GM21515 (cell line): ENCODE measurements at regions not wholly inside any gene's neighbourhood (a gene's known extent, or its start where the extent isn't known, plus 50 kb on each side); places are given as distances from the start of the nearest gene placed in this dataset.

ENCODE experiments used
- ATAC-seq: cut with Tn5 transposase; IDR thresholded peaks from one replicate; pipeline ENCODE4 v1.9.1; 2021; ENCODE audit not compliant: unreplicated experiment

- no peak for ATAC-seq
These were observed 216.8 kb downstream of the TM9SF2 start for GRCh38 chr13:99717959-99718674.

GRCh38 chr13:99709134-99709533 is 207.9 kb downstream of the TM9SF2 start:
- ATAC-seq, result no peak

GRCh38 chr13:99704390-99704789 is 203.1 kb downstream of the TM9SF2 start:
- no peak for ATAC-seq

- no peak for ATAC-seq
These were observed 202.6 kb downstream of the TM9SF2 start for GRCh38 chr13:99703908-99704307.

- ATAC-seq, result no peak
These were observed 201.5 kb downstream of the TM9SF2 start for GRCh38 chr13:99702687-99703319.

- no peak for ATAC-seq
These were observed 199.2 kb downstream of the TM9SF2 start for GRCh38 chr13:99700468-99700867.

GRCh38 chr13:99698816-99699099 is 197.5 kb downstream of the TM9SF2 start:
- no peak for ATAC-seq

- ATAC-seq, result no peak
These were observed 196.9 kb downstream of the TM9SF2 start for GRCh38 chr13:99698010-99698815.

GRCh38 chr13:99695857-99696256 is 194.6 kb downstream of the TM9SF2 start:
- no peak for ATAC-seq

GRCh38 chr13:99693852-99694611 is 192.8 kb downstream of the TM9SF2 start:
- no peak for ATAC-seq

GRCh38 chr13:99693351-99693750 is 192.1 kb downstream of the TM9SF2 start:
- no peak for ATAC-seq

GRCh38 chr13:99692854-99693253 is 191.6 kb downstream of the TM9SF2 start:
- ATAC-seq, result no peak

GRCh38 chr13:99691552-99691951 is 190.3 kb downstream of the TM9SF2 start:
- ATAC-seq, result no peak

- ATAC-seq, result no peak
These were observed 189.3 kb downstream of the TM9SF2 start for GRCh38 chr13:99690426-99691174.

GRCh38 chr13:99689955-99690354 is 188.7 kb downstream of the TM9SF2 start:
- ATAC-seq, result no peak

GRCh38 chr13:99688776-99689175 is 187.5 kb downstream of the TM9SF2 start:
- ATAC-seq, result no peak

GRCh38 chr13:99687723-99688397 is 186.6 kb downstream of the TM9SF2 start:
- ATAC-seq, result no peak

GRCh38 chr13:99686944-99687411 is 185.7 kb downstream of the TM9SF2 start:
- ATAC-seq, result no peak

- no peak for ATAC-seq
These were observed 184.9 kb downstream of the TM9SF2 start for GRCh38 chr13:99686157-99686572.

GRCh38 chr13:99681695-99682094 is 180.4 kb downstream of the TM9SF2 start:
- no peak for ATAC-seq
